ENCODE measurements at regions not wholly inside any gene's neighbourhood (a gene's known extent, or its start where the extent isn't known, plus 50 kb on each side); places are given as distances from the start of the nearest gene placed in this dataset.

DNA sequence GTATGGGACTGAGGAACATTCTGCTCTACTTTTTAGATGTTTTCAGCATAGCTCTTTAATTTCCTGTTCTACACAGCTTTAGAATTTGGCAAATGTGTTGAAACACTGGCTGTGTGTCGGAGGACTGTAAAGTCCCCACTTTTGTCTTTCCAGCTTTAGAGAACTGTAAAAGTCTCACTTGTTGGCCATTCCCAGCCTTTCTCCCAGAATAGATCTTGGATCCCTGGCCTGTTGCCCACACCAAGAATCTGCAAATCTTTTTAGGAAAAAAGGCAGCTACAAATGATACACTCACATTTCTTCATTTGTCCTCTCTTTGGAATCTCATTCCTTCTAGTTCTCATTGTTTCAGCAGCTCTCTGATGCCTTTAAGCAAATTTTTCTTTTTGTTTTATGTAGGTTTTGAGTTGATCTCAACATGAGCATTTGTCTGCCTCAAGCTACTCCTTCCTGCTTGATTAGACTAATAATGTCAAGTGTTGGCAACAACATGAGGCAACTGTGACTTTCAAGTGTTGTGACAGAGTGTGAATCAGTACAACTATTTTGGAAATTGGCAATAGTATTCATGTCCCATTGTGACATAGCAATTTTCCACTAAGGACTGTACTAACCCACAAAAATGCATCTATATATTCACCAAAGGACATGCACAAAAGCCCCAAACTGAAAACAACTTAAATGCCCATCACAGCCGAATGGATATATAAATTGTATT lies 610.8 kb downstream of the EPHA4 start:
- Histone ChIP-seq H3K27me3 (ENCODE audit: control insufficient read depth, insufficient read depth, low read length) (no peaks in the 10 kb centered on the region), H3K36me3 (ENCODE audit: control insufficient read depth, insufficient read depth, low read length) (no peaks in the 10 kb centered on the region), H3K9ac (ENCODE audit: low read depth, low read length) (no peak overlapping the region), H3K4me3 (ENCODE audit: low read depth, low read length) (no peak overlapping the region), H3K27ac (ENCODE audit: low read depth, low read length) (no peak overlapping the region), H3K9me3 (ENCODE audit: control insufficient read depth, insufficient read depth, low read length) (no peaks in the 10 kb centered on the region), H3K4me1 (ENCODE audit: control insufficient read depth, insufficient read depth, low read length) (peaks cover 3% of the 10 kb centered on the region; the same call in 1 of the 2 replicates)

DNA sequence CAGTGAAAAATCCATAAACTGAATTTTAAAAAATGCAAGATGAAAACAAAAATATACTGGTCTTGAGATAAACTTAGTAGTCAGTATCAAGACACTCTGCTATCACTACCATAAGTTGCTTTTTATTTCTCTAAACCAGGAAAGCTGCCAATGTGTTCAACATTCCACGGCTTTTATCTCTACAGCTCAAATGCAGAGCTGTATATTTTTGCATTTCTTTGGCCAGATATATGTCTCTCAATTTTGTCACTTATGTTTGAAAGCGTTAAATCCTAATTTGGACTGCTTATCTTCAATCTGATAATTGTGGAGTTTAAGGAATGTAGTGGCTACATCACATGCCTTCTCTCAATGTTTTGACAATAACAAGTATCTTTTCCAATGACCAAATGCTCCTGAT lies 609.5 kb downstream of the EPHA4 start:
- Histone ChIP-seq H3K36me3 (ENCODE audit: control insufficient read depth, insufficient read depth, low read length) (no peaks in the 10 kb centered on the region), H3K4me3 (ENCODE audit: low read depth, low read length) (no peak overlapping the region), H3K27me3 (ENCODE audit: control insufficient read depth, insufficient read depth, low read length) (no peaks in the 10 kb centered on the region)

DNA sequence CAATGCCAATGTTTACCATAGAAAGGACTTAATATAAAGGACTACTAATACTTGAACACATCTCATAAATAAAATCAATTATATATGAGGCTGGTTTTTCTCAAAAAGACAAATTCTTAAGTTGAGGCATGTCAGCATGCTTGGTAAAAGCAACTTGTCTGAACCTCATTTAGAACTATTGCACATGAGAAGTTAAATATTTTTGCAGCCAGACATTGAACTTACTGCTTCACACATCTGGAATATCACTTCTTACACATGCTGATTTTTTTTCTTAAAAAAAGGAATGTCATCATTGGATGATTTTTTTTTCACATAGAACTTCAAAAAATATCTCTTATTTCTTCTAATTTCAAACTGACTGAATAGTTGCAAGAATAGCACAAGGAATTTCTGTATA lies 609.0 kb downstream of the EPHA4 start:
- no peak overlapping the region for H3K9ac ChIP-seq (ENCODE audit: low read depth, low read length)
- no peaks in the 10 kb centered on the region for H3K36me3 ChIP-seq (ENCODE audit: control insufficient read depth, insufficient read depth, low read length)
- no peak overlapping the region for H3K4me3 ChIP-seq (ENCODE audit: low read depth, low read length)
- H3K27me3 ChIP-seq (ENCODE audit: control insufficient read depth, insufficient read depth, low read length), result no peaks in the 10 kb centered on the region
- peaks cover 3% of the 10 kb centered on the region; the same call in 1 of the 2 replicates for H3K4me1 ChIP-seq (ENCODE audit: control insufficient read depth, insufficient read depth, low read length)
- H3K27ac ChIP-seq (ENCODE audit: low read depth, low read length), result no peak overlapping the region
- no peaks in the 10 kb centered on the region for H3K9me3 ChIP-seq (ENCODE audit: control insufficient read depth, insufficient read depth, low read length)

More for the DNA sequence above, 609.5 kb downstream of the EPHA4 start:
- Histone ChIP-seq H3K9me3 (ENCODE audit: control insufficient read depth, insufficient read depth, low read length) (no peaks in the 10 kb centered on the region), H3K9ac (ENCODE audit: low read depth, low read length) (no peak overlapping the region), H3K27ac (ENCODE audit: low read depth, low read length) (no peak overlapping the region), H3K4me1 (ENCODE audit: control insufficient read depth, insufficient read depth, low read length) (peaks cover 3% of the 10 kb centered on the region; the same call in 1 of the 2 replicates)

DNA sequence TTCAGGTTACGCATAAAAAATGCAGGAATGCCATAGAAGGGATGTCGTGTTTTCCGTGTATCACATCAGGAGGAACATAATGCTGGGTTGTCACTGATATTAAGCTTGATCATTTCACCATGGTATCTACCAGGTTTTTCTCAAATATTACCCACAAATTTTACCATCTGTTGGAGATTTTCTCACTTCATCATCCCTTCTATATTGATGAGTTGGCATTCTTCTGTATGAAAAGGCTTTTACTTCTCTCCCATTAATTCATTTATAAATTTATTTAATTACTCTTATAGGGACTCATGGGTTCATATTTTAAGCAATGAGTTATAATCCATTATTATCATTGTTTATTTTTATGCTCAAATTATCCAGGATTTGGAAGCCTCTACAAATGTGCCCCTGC lies 608.2 kb downstream of the EPHA4 start:
- Histone ChIP-seq H3K36me3 (ENCODE audit: control insufficient read depth, insufficient read depth, low read length) (no peaks in the 10 kb centered on the region), H3K4me3 (ENCODE audit: low read depth, low read length) (no peak overlapping the region), H3K4me1 (ENCODE audit: control insufficient read depth, insufficient read depth, low read length) (peaks cover 3% of the 10 kb centered on the region; the same call in 1 of the 2 replicates), H3K27me3 (ENCODE audit: control insufficient read depth, insufficient read depth, low read length) (no peaks in the 10 kb centered on the region), H3K9ac (ENCODE audit: low read depth, low read length) (no peak overlapping the region), H3K9me3 (ENCODE audit: control insufficient read depth, insufficient read depth, low read length) (no peaks in the 10 kb centered on the region), H3K27ac (ENCODE audit: low read depth, low read length) (no peak overlapping the region)

DNA sequence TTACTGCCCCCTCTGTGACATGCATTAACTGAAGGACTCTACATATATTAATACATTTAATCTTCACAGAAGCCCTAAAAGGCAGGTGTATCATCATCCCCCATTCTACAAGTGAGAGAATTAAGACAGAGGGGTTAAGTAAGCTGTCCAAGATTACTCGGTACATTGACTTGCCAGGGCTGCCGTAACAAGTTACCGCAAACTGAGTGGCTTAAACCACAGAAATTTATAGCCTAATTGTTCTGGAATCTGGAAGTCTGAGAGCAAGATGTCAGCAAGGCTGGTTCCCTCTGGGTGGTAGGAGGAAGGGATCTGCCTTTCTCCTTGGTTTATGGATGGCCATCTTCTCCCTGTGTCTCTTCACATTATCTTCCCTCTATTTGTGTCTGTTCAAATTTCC lies 605.5 kb downstream of the EPHA4 start:
- Histone ChIP-seq H3K27ac (ENCODE audit: low read depth, low read length) (no peak overlapping the region), H3K9me3 (ENCODE audit: control insufficient read depth, insufficient read depth, low read length) (no peaks in the 10 kb centered on the region), H3K27me3 (ENCODE audit: control insufficient read depth, insufficient read depth, low read length) (no peaks in the 10 kb centered on the region), H3K9ac (ENCODE audit: low read depth, low read length) (no peak overlapping the region), H3K36me3 (ENCODE audit: control insufficient read depth, insufficient read depth, low read length) (no peaks in the 10 kb centered on the region), H3K4me1 (ENCODE audit: control insufficient read depth, insufficient read depth, low read length) (peaks cover 3% of the 10 kb centered on the region; the same call in 1 of the 2 replicates), H3K4me3 (ENCODE audit: low read depth, low read length) (no peak overlapping the region)

DNA sequence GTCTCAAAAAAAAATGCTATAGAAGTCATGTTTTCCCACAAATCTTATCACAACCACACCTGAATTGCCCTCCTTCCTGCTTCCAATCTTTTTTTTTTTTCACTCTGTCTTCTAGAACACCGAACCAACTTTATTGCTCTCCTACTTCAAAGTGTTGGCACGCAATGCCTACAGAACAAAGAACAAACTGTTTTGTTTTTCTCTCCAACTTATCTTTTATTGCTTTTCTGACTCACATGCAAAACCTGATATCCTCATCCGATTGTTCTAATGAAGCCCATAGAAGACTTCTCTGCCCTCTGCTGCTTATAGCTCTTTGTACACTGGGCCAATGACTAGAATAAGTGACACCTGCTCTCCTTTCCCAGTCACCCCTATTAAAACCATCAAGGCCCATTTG lies 602.8 kb downstream of the EPHA4 start:
- no peaks in the 10 kb centered on the region for H3K27me3 ChIP-seq (ENCODE audit: control insufficient read depth, insufficient read depth, low read length)
- H3K4me1 ChIP-seq (ENCODE audit: control insufficient read depth, insufficient read depth, low read length), result no peaks in the 10 kb centered on the region
- H3K9ac ChIP-seq (ENCODE audit: low read depth, low read length), result no peak overlapping the region
- H3K4me3 ChIP-seq (ENCODE audit: low read depth, low read length), result no peak overlapping the region
- H3K36me3 ChIP-seq (ENCODE audit: control insufficient read depth, insufficient read depth, low read length), result no peaks in the 10 kb centered on the region
- H3K9me3 ChIP-seq (ENCODE audit: control insufficient read depth, insufficient read depth, low read length), result no peaks in the 10 kb centered on the region
- H3K27ac ChIP-seq (ENCODE audit: low read depth, low read length), result no peak overlapping the region

DNA sequence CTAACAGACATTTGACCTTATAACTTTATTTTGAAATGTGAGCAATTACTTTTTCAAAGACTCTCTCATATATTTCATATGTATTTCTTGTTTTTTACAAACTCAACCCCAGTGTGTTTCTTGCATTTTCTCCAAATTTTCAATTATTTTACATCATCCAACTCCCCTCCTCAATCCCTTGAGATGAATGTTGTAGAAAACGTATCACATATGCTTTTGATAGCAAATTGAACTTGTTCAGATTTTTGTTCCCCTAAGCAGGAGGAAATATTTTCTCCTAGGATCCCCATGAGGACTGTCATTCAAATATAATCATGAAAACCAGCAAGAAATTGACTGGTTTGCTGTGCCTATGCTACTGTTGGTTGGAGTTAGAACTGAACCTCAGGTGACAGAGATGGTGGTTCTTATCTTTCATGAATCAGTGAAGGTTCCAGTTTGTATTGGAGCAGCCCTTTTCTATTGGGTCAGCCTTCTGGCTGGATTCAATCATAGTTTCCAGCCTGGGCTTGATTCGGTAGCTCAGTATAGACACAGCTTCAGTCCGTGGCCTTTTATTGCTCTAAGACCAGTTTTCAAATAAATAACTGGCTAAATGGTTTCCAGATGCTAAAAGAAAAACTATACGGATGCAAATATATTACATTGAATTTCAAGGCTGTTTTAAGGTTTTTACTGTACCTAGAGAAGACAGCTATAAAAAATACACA lies 591.0 kb downstream of the EPHA4 start:
- no peaks in the 10 kb centered on the region for H3K36me3 ChIP-seq (ENCODE audit: control insufficient read depth, insufficient read depth, low read length)
- H3K27ac ChIP-seq (ENCODE audit: low read depth, low read length), result no peak overlapping the region
- H3K9ac ChIP-seq (ENCODE audit: low read depth, low read length), result no peak overlapping the region
- H3K27me3 ChIP-seq (ENCODE audit: control insufficient read depth, insufficient read depth, low read length), result no peaks in the 10 kb centered on the region
- no peaks in the 10 kb centered on the region for H3K9me3 ChIP-seq (ENCODE audit: control insufficient read depth, insufficient read depth, low read length)
- H3K4me1 ChIP-seq (ENCODE audit: control insufficient read depth, insufficient read depth, low read length), result 0 out of 2 replicates have a peak, but pooled peaks cover 7% of the 10 kb centered on the region
- H3K4me3 ChIP-seq (ENCODE audit: low read depth, low read length), result no peak overlapping the region

DNA sequence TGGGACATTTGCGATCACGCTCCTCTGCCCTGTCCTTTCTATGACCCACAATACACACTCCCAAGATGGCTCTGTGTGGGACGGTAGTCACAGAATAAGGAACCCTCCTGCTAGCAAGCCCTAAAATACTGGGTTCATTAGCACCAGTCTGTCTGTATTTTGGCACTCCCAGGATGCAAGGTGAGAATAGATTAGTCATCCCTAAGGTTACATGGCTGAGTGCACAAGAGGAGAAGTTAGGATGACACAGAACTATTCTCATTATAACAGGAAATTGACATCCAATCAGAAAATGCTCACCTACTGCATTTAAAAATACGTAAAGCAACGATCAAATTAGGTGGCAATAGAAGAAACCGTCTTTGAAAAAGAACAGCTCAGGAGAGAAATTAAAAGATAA lies 590.2 kb downstream of the EPHA4 start:
- no peaks in the 10 kb centered on the region for H3K27me3 ChIP-seq (ENCODE audit: control insufficient read depth, insufficient read depth, low read length)
- H3K4me3 ChIP-seq (ENCODE audit: low read depth, low read length), result no peak overlapping the region
- no peak overlapping the region for H3K27ac ChIP-seq (ENCODE audit: low read depth, low read length)
- H3K4me1 ChIP-seq (ENCODE audit: control insufficient read depth, insufficient read depth, low read length), result 0 out of 2 replicates have a peak, but pooled peaks cover 10% of the 10 kb centered on the region
- H3K36me3 ChIP-seq (ENCODE audit: control insufficient read depth, insufficient read depth, low read length), result no peaks in the 10 kb centered on the region
- H3K9ac ChIP-seq (ENCODE audit: low read depth, low read length), result no peak overlapping the region
- H3K9me3 ChIP-seq (ENCODE audit: control insufficient read depth, insufficient read depth, low read length), result no peaks in the 10 kb centered on the region

DNA sequence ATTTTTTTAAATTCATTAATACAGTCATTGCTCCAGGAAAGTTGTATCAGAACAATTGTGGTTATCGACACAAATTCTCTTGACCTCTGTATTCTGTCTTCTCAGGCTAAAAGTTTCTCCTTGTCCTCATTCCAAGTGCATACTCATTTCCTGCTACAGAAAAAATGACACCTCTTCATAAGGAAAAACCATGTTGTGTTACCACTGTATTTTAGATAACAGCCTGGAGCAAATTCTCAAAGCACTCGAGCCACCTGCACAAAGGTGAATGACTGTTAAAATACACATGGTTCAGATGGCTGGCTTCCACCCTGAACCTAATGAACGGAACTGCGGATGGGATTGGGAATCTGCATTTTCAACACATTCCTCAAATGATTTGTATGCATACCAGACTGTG lies 586.5 kb downstream of the EPHA4 start:
- no peak overlapping the region for H3K27ac ChIP-seq (ENCODE audit: low read depth, low read length)
- 0 out of 2 replicates have a peak, but pooled peaks cover 10% of the 10 kb centered on the region for H3K4me1 ChIP-seq (ENCODE audit: control insufficient read depth, insufficient read depth, low read length)
- no peak overlapping the region for H3K9ac ChIP-seq (ENCODE audit: low read depth, low read length)
- H3K36me3 ChIP-seq (ENCODE audit: control insufficient read depth, insufficient read depth, low read length), result no peaks in the 10 kb centered on the region
- H3K9me3 ChIP-seq (ENCODE audit: control insufficient read depth, insufficient read depth, low read length), result no peaks in the 10 kb centered on the region
- no peaks in the 10 kb centered on the region for H3K27me3 ChIP-seq (ENCODE audit: control insufficient read depth, insufficient read depth, low read length)
- H3K4me3 ChIP-seq (ENCODE audit: low read depth, low read length), result no peak overlapping the region

DNA sequence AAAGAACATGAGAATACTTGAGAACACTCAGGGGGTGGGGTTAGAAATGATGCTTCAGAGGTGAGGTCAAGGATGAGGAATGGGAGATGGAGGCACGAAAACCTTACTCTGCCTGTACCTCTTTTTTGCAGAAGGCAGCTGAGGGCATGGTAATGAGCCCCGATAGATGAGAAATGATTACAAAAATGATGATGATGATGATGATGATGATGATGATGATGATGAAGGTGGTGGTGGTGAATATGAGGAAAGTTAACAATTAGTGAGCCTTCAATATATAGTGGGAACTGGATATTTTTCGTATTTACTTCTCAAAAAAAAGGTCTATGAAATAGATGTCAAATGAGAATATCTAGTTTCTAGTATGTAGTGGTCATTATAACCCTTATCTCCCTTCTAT lies 584.3 kb downstream of the EPHA4 start:
- H3K27me3 ChIP-seq (ENCODE audit: control insufficient read depth, insufficient read depth, low read length), result no peaks in the 10 kb centered on the region
- no peaks in the 10 kb centered on the region for H3K36me3 ChIP-seq (ENCODE audit: control insufficient read depth, insufficient read depth, low read length)
- no peak overlapping the region for H3K9ac ChIP-seq (ENCODE audit: low read depth, low read length)
- H3K4me3 ChIP-seq (ENCODE audit: low read depth, low read length), result no peak overlapping the region
- no peaks in the 10 kb centered on the region for H3K9me3 ChIP-seq (ENCODE audit: control insufficient read depth, insufficient read depth, low read length)
- no peak overlapping the region for H3K27ac ChIP-seq (ENCODE audit: low read depth, low read length)
- H3K4me1 ChIP-seq (ENCODE audit: control insufficient read depth, insufficient read depth, low read length), result 0 out of 2 replicates have a peak, but pooled peaks cover 10% of the 10 kb centered on the region

DNA sequence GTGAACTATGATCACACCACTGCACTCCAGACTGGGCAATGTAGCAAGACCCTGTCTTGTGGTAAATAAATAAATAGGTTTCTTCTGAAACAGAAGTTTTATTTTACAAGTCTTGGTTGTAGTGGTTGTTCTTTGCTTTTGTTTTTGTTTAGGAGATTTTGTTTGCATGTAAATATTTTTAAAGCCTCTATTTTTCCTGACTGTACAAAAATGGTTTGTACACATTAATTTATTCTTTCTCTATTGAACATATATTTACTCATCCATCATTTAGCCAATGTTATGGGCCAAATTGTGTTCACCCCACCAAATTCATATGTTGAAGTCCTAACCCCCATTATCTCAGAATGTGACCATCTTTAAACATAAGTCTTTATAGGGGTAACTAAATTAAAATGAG lies 580.1 kb downstream of the EPHA4 start:
- H3K27ac ChIP-seq (ENCODE audit: low read depth, low read length), result no peak overlapping the region
- no peaks in the 10 kb centered on the region for H3K36me3 ChIP-seq (ENCODE audit: control insufficient read depth, insufficient read depth, low read length)
- no peak overlapping the region for H3K9ac ChIP-seq (ENCODE audit: low read depth, low read length)
- H3K9me3 ChIP-seq (ENCODE audit: control insufficient read depth, insufficient read depth, low read length), result no peaks in the 10 kb centered on the region
- H3K4me3 ChIP-seq (ENCODE audit: low read depth, low read length), result no peak overlapping the region
- no peaks in the 10 kb centered on the region for H3K27me3 ChIP-seq (ENCODE audit: control insufficient read depth, insufficient read depth, low read length)
- H3K4me1 ChIP-seq (ENCODE audit: control insufficient read depth, insufficient read depth, low read length), result peaks cover 3% of the 10 kb centered on the region; the same call in 1 of the 2 replicates

All from HUES48 (cell line).